Peyer's patch (tissue), 4 donors: ENCODE measurements at regions not wholly inside any gene's neighbourhood (a gene's known extent, or its start where the extent isn't known, plus 50 kb on each side); places are given as distances from the start of the nearest gene placed in this dataset.

Source experiments
- POLR2A ChIP-seq, 2 donors: fragments of 450-650 bp; IDR thresholded peaks; one replicate each; pipeline ENCODE4 v1.5.1; 2017; ENCODE audit warnings: antibody characterized with exemption in 2 of 2, mild to moderate bottlenecking in 2 of 2, moderate library complexity in 2 of 2
- TF ChIP-seq, protein P1 (sequence below), 6 experiments: fragments of 450-650 bp in 4 of 6; fragments of 200-600 bp in 2 of 6; sonication (generic) in 1 of 6; IDR thresholded peaks; one replicate each; pipeline ENCODE4 v1.5.1; 2017 to 2019; ENCODE audit warnings: antibody characterized with exemption in 6 of 6, mild to moderate bottlenecking in 3 of 6, moderate library complexity in 1 of 6

DNA sequence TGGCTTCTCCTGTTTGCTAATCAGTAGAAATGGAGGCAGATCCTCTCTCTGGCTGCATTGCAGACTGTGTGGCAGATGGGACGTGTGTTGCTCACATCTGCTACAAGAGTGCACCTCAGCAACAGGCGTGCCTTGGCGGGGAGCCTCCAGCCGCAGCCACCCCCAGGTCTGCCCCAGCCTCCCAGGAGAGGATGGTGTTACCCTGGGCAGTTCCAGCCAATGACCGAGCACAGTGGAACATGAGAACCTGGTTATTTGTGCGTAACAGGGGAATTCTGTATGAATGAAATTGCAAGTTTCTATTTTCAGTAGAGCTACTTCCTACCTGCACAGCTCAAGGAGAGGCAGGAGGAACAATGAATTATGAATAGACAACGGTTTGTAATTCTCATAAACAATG, 130.6 kb upstream of the CBLN2 start:
- TF ChIP-seq, protein P1, sequence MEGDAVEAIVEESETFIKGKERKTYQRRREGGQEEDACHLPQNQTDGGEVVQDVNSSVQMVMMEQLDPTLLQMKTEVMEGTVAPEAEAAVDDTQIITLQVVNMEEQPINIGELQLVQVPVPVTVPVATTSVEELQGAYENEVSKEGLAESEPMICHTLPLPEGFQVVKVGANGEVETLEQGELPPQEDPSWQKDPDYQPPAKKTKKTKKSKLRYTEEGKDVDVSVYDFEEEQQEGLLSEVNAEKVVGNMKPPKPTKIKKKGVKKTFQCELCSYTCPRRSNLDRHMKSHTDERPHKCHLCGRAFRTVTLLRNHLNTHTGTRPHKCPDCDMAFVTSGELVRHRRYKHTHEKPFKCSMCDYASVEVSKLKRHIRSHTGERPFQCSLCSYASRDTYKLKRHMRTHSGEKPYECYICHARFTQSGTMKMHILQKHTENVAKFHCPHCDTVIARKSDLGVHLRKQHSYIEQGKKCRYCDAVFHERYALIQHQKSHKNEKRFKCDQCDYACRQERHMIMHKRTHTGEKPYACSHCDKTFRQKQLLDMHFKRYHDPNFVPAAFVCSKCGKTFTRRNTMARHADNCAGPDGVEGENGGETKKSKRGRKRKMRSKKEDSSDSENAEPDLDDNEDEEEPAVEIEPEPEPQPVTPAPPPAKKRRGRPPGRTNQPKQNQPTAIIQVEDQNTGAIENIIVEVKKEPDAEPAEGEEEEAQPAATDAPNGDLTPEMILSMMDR (IDR thresholded peaks at IDR 0.05), result no peak
- TF ChIP-seq POLR2A (IDR thresholded peaks at IDR 0.05), result no peak
